HCT116 (cell line): ENCODE measurements at regions not wholly inside any gene's neighbourhood (a gene's known extent, or its start where the extent isn't known, plus 50 kb on each side); places are given as distances from the start of the nearest gene placed in this dataset.

ENCODE experiments used
- ATAC-seq: fragments of 200-7000 bp; cut with Tn5 transposase; 2 replicates; pipeline ENCODE4 v1.9.1; 2020; ENCODE audit warnings: mild to moderate bottlenecking, moderate library complexity
- BruUV-seq: library from RNA; stranded (reverse); fragments of 400-500 nt; replicated peaks from 2 replicates; lab custom pipeline; 2021; lab: Mats Ljungman, UMichigan
- CTCF ChIA-PET: fragments of 300-600 bp; sonication (Branson Sonifier 250); formaldehyde crosslinking; loops from one replicate; lab custom pipeline; 2021; ENCODE audit warnings: antibody characterized with exemption; lab: Charles Lee
- POLR2A ChIA-PET: fragments of 300-600, 350-600 bp; sonication (Branson Sonifier 250); formaldehyde crosslinking; loops from one replicate; lab custom pipeline; 2021; ENCODE audit warnings: antibody characterized with exemption; lab: Charles Lee
- RAD21 ChIA-PET, 2 experiments: fragments of 300-600 bp; sonication (Branson Sonifier 250); formaldehyde crosslinking; loops; one replicate each; lab custom pipeline; 2023; ENCODE audit warnings: low total read pairs in 2 of 2; ENCODE audit not compliant: uncharacterized antibody in 2 of 2, unreplicated experiment in 2 of 2, low non-redundant PET in 1 of 2; lab: Charles Lee
- DNase-seq: peaks from one replicate; pipeline ENCODE4 v3.0.0-alpha.2; 2010; ENCODE audit warnings: low read depth, low spot score
- H2AFZ ChIP-seq: fragments of 200-600 bp; shearing (Covaris generic), sonication (generic); 2 replicates; pipeline ENCODE4 v1.6.1; 2017; ENCODE audit warnings: low read depth, mixed run types, mixed read lengths, antibody characterized with exemption, low read length; ENCODE audit not compliant: poor library complexity, severe bottlenecking
- H3K27ac ChIP-seq: 2 replicates; pipeline ENCODE4 v1.5.1; 2012; ENCODE audit warnings: low read depth, low read length
- H3K27me3 ChIP-seq: fragments of 200-600 bp; sonication (generic); 2 replicates; pipeline ENCODE4 v1.6.1; 2016; ENCODE audit warnings: mixed run types, low read length, mixed read lengths; ENCODE audit not compliant: insufficient read depth
- H3K36me3 ChIP-seq, 2 experiments: fragments of 200-500 bp in 1 of 2; fragments of 200-600 bp in 1 of 2; sonication (Bioruptor generic) in 1 of 2; sonication (generic) in 1 of 2; 2 replicates each; pipeline versions ENCODE4 v1.5.1 to v1.6.1; 2014 to 2016; ENCODE audit warnings: low read length in 2 of 2, inconsistent platforms in 1 of 2, mixed read lengths in 1 of 2, mixed run types in 1 of 2; ENCODE audit not compliant: insufficient read depth in 2 of 2, control insufficient read depth in 1 of 2
- H3K4me1 ChIP-seq, 2 experiments: fragments of 200-600 bp in 1 of 2; sonication (generic) in 1 of 2; 2 replicates each; pipeline versions ENCODE4 v1.5.1 to v1.6.1; 2012 to 2017; ENCODE audit warnings: low read length in 2 of 2, inconsistent platforms in 1 of 2, mild to moderate bottlenecking in 1 of 2, mixed read lengths in 1 of 2, mixed run types in 1 of 2, moderate library complexity in 1 of 2; ENCODE audit not compliant: insufficient read depth in 2 of 2, control insufficient read depth in 1 of 2
- H3K4me2 ChIP-seq: fragments of 200-600 bp; sonication (generic); 2 replicates; pipeline ENCODE4 v1.6.1; 2017; ENCODE audit warnings: mixed run types, low read length, mixed read lengths
- H3K4me3 ChIP-seq, 2 experiments: fragments of 200-600 bp in 1 of 2; sonication (generic) in 1 of 2; replicated peaks in 1 of 2; 2 replicates each; pipeline ENCODE4 v1.5.1; 2011 to 2016; ENCODE audit warnings: low read length in 2 of 2, control low read depth in 1 of 2, low read depth in 1 of 2, mild to moderate bottlenecking in 1 of 2, mixed read lengths in 1 of 2, mixed run types in 1 of 2
- H3K79me2 ChIP-seq: fragments of 200-600 bp; sonication (generic); 2 replicates; pipeline ENCODE4 v1.6.1; 2017; ENCODE audit warnings: mild to moderate bottlenecking, mixed run types, low read length, moderate library complexity, mixed read lengths; ENCODE audit not compliant: insufficient read depth
- H3K9ac ChIP-seq: fragments of 200-600 bp; sonication (generic); 2 replicates; pipeline ENCODE4 v1.6.1; 2016; ENCODE audit warnings: low read length, mixed read lengths
- H3K9me2 ChIP-seq: fragments of 200-600 bp; sonication (generic), shearing (Covaris generic); 2 replicates; pipeline ENCODE4 v1.6.1; 2017; ENCODE audit warnings: mixed run types, mild to moderate bottlenecking, moderate library complexity; ENCODE audit not compliant: insufficient read depth
- H3K9me3 ChIP-seq, 2 experiments: fragments of 200-500 bp in 1 of 2; fragments of 200-600 bp in 1 of 2; sonication (Bioruptor generic) in 1 of 2; sonication (generic) in 1 of 2; 2 replicates each; pipeline ENCODE4 v1.6.1; 2014 to 2017; ENCODE audit warnings: low read length in 2 of 2, mixed read lengths in 2 of 2, inconsistent platforms in 1 of 2, low read depth in 1 of 2, mild to moderate bottlenecking in 1 of 2, mixed run types in 1 of 2, moderate library complexity in 1 of 2; ENCODE audit not compliant: control insufficient read depth in 1 of 2, insufficient read depth in 1 of 2
- H4K20me1 ChIP-seq: fragments of 200-600 bp; sonication (generic), shearing (Covaris generic); 2 replicates; pipeline ENCODE4 v1.6.1; 2017; ENCODE audit warnings: mixed run types, mild to moderate bottlenecking, moderate library complexity; ENCODE audit not compliant: insufficient read depth
- CBX3 ChIP-seq: IDR thresholded peaks from 2 replicates; pipeline ENCODE4 v1.6.1; 2012; ENCODE audit warnings: low read depth
- CEBPB ChIP-seq: IDR thresholded peaks from 2 replicates; pipeline ENCODE4 v1.6.1; 2012; ENCODE audit warnings: low read depth
- EZH2 ChIP-seq: fragments of 200-600 bp; sonication (generic); IDR thresholded peaks from 2 replicates; pipeline ENCODE4 v1.6.1; 2017; ENCODE audit warnings: antibody characterized with exemption, mixed run types
- EZH2phosphoT487 ChIP-seq: fragments of 200-600 bp; IDR thresholded peaks from 2 replicates; pipeline ENCODE4 v1.6.1; 2018; ENCODE audit warnings: antibody characterized with exemption, borderline replicate concordance
- JUND ChIP-seq: IDR thresholded peaks from 2 replicates; pipeline ENCODE4 v1.6.1; 2012
- POLR2AphosphoS5 ChIP-seq: IDR thresholded peaks from 2 replicates; pipeline ENCODE4 v1.6.1; 2011; ENCODE audit warnings: mild to moderate bottlenecking, low read depth, low read length, moderate library complexity
- RAD21 ChIP-seq: IDR thresholded peaks from 2 replicates; pipeline ENCODE4 v1.6.1; 2012; ENCODE audit warnings: low read depth, mild to moderate bottlenecking
- SIN3A ChIP-seq: IDR thresholded peaks from 2 replicates; pipeline ENCODE4 v1.6.1; 2012; ENCODE audit warnings: low read depth
- SP1 ChIP-seq: IDR thresholded peaks from 2 replicates; pipeline ENCODE4 v1.6.1; 2012; ENCODE audit warnings: low read depth
- SRF ChIP-seq: IDR thresholded peaks from 2 replicates; pipeline ENCODE4 v1.6.1; 2012; ENCODE audit warnings: low read depth
- TCF7L2 ChIP-seq: IDR thresholded peaks from 2 replicates; pipeline ENCODE4 v1.7.0; 2011; ENCODE audit warnings: borderline replicate concordance, inconsistent platforms; ENCODE audit not compliant: insufficient read depth, insufficient read length; ENCODE audit errors: extremely low read depth
- ZFX ChIP-seq: fragments of 450-650 bp; IDR thresholded peaks from 2 replicates; pipeline ENCODE4 v1.6.1; 2017
- ZNF274 ChIP-seq: fragments of 200-500 bp; sonication (Bioruptor generic); IDR thresholded peaks from 2 replicates; pipeline ENCODE4 v1.6.1; 2014; ENCODE audit warnings: mild to moderate bottlenecking, low read depth, low read length, inconsistent platforms
- intact Hi-C: fragments of 100-400 bp; cut with micrococcal nuclease; formaldehyde crosslinking; loops from 2 replicates; pipeline ENCODE4 v1.10.0; 2022
- TF ChIP-seq, protein P1 (sequence below): IDR thresholded peaks from 2 replicates; pipeline ENCODE4 v1.6.1; 2012
- TF ChIP-seq, protein P2 (sequence below): IDR thresholded peaks from 2 replicates; pipeline ENCODE4 v1.6.1; 2012
- TF ChIP-seq, protein P3 (sequence below): IDR thresholded peaks from 2 replicates; pipeline ENCODE4 v1.6.1; 2011; ENCODE audit warnings: mild to moderate bottlenecking, low read length, moderate library complexity; ENCODE audit not compliant: insufficient replicate concordance; ENCODE audit errors: extremely low read depth

DNA sequence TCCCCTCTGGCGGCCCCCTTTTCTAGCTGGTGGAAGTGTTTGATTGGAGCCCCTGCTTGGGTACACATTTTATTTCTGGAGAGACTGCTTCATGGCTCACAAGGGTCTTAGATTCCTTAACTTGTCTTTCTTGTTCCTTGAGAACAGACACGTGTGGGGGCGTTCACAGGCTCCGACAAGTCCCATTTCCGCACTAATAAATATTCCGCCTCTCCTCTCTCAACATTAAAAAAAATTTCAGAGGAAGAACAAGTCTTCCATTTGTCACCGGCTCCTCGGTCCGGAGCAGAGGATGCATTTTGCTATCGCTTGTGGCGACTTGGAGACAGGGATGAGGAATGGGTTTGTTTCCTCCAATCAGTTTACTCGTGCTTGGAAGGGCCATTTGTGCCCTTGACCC is 134.0 kb upstream of the PODXL start:
- Histone ChIP-seq H3K9me2 (no peaks in the 10 kb centered on the region), H3K4me1 (peaks cover 0 to 8% of the 10 kb centered on the region in 2 experiments; a peak in 3 of 4 replicates), H3K36me3 (no peaks in the 10 kb centered on the region), H3K27me3 (peaks cover 31% of the 10 kb centered on the region), H3K79me2 (no peaks in the 10 kb centered on the region), H3K9me3 (no peaks in the 10 kb centered on the region), H3K27ac (no peak overlapping the region)
- BruUV-seq, result no TSS peak
- ATAC-seq (no peak), DNase-seq (no peak)
- TF ChIP-seq, protein P1, sequence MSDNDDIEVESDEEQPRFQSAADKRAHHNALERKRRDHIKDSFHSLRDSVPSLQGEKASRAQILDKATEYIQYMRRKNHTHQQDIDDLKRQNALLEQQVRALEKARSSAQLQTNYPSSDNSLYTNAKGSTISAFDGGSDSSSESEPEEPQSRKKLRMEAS, result no peak
- TF ChIP-seq TCF7L2, result no peak
- no peak for TF ChIP-seq RAD21
- TF ChIP-seq, protein P2, sequence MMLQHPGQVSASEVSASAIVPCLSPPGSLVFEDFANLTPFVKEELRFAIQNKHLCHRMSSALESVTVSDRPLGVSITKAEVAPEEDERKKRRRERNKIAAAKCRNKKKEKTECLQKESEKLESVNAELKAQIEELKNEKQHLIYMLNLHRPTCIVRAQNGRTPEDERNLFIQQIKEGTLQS, result no peak
- TF ChIP-seq JUND, result no peak
- no peak for TF ChIP-seq SP1
- TF ChIP-seq CBX3, result no peak
- TF ChIP-seq, all 23 proteins: peak for 0
- ChIA-PET POLR2A (no interaction called here), RAD21 (no interaction called here), CTCF (interaction anchor here (0.7 to 3.9 kb wide), 3 partner anchors 169 to 890 kb away, joined by 3 to 21 read pairs (median 18); no protein-coding TSS in a partner anchor)
- Histone ChIP-seq H3K4me2 (no peak overlapping the region), H2AFZ (no peak overlapping the region), H3K4me3 (no peak overlapping the region), H3K9ac (no peak overlapping the region), H4K20me1 (no peaks in the 10 kb centered on the region)
- intact Hi-C loops, result loop anchor here (5.0 kb wide), 2 partner anchors 167 to 357 kb away; no protein-coding TSS in a partner anchor

DNA sequence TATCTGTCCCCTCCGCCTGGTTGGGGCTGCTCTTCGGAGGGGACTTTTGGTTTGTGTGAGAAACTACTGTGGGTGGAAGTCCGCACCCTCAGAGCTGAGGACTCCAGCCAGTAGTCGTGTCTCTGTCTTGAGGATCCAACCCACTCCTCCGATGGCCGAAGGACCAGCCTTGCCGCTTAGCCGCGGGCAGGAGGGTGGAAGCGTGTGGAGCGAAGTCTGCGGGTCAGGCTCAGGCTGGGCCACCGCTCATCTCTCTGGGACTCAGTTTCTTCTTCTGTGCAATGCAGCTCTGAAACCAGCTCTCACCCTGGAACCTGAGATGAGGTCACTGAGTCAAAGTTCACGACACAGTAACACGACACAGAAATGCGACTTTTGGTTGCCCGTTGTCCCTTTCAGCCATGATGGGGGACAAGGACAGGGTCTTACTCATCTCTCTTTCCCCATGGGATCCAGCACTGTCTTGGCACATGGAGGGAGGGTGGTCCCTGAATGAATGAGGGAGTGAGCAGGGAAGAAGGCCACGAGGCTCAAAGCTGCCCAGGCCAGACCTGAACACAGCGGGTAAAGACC is 133.3 kb upstream of the PODXL start:
- no TSS peak for BruUV-seq
- Histone ChIP-seq H3K4me3 (no peak overlapping the region), H3K79me2 (no peaks in the 10 kb centered on the region), H3K4me1 (peaks cover 0 to 8% of the 10 kb centered on the region in 2 experiments; a peak in 3 of 4 replicates), H3K27me3 (peaks cover 37% of the 10 kb centered on the region), H3K9me3 (no peaks in the 10 kb centered on the region), H3K27ac (no peak overlapping the region), H3K4me2 (no peak overlapping the region), H3K36me3 (no peaks in the 10 kb centered on the region), H2AFZ (no peak overlapping the region), H3K9ac (no peak overlapping the region), H3K9me2 (no peaks in the 10 kb centered on the region), H4K20me1 (no peaks in the 10 kb centered on the region)
- ChIA-PET RAD21 (interaction anchor here (0.6 to 1.0 kb wide), 3 partner anchors 64 to 891 kb away, joined by 3 to 4 read pairs (median 3); no protein-coding TSS in a partner anchor), POLR2A (no interaction called here), CTCF (interaction anchor here (0.6 to 3.9 kb wide), 9 partner anchors 9 to 891 kb away, joined by 3 to 21 read pairs (median 3); no protein-coding TSS in a partner anchor)
- DNase-seq (no peak), ATAC-seq (no peak)
- intact Hi-C loops, result loop anchor here (1.0 to 5.0 kb wide), 5 partner anchors 168 to 891 kb away; no protein-coding TSS in a partner anchor
- TF ChIP-seq, protein P3, sequence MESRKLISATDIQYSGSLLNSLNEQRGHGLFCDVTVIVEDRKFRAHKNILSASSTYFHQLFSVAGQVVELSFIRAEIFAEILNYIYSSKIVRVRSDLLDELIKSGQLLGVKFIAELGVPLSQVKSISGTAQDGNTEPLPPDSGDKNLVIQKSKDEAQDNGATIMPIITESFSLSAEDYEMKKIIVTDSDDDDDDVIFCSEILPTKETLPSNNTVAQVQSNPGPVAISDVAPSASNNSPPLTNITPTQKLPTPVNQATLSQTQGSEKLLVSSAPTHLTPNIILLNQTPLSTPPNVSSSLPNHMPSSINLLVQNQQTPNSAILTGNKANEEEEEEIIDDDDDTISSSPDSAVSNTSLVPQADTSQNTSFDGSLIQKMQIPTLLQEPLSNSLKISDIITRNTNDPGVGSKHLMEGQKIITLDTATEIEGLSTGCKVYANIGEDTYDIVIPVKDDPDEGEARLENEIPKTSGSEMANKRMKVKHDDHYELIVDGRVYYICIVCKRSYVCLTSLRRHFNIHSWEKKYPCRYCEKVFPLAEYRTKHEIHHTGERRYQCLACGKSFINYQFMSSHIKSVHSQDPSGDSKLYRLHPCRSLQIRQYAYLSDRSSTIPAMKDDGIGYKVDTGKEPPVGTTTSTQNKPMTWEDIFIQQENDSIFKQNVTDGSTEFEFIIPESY, result no peak
- TF ChIP-seq SIN3A (no peak), POLR2AphosphoS5 (no peak), EZH2 (no peak), SRF (no peak), ZFX (no peak), TCF7L2 (no peak), SP1 (no peak), ZNF274 (no peak), EZH2phosphoT487 (no peak), CEBPB (no peak)
